ENCODE measurements at regions not wholly inside any gene's neighbourhood (a gene's known extent, or its start where the extent isn't known, plus 50 kb on each side); places are given as distances from the start of the nearest gene placed in this dataset.
A peak's percentile ranks its signal among the peaks of the same experiment; 100 is the strongest.
"Not testable (repeated sequence)": the region's sequence is repeated elsewhere in the genome, so short reads cannot be mapped to it uniquely, and the experiment has no call there.

DNA sequence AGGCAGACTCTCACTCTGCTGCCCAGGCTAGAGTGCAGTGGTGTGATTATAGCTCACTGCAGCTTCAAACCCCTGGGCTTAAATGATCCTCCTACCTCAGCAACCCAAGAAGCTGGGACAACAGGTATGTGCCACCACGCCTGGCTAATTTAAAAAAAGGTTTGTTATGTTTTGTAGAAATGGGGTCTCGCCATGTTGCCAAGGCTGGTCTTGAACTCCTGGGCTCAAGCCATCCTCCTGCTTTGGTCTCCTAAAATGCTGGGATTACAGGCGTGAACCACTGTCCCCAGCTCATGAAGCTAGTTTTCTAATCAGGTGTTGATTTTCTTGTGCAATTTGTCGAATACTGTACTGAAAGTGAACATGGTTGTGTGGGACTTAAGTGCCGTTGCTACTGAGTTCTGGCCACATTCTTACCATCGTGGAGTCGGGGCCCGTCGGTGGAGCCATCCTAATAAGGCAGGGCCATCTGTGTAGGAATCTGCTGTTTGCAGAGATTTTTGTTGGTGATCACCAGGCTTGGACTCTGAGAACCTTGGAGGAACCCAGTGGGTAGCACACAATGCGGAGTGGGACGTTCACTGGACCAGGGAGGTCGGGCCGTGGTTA is 193.2 kb downstream of the GOLGA6L6 start:
- Histone ChIP-seq H3K9ac (ENCODE audit: low read length in 5 of 5) (no peak overlapping the region), H3K4me3 (ENCODE audit: low read depth in 1 of 5, low read length in 5 of 5) (no peak overlapping the region), H3K4me1 (ENCODE audit: control insufficient read depth in 5 of 5, insufficient read depth in 5 of 5, low read length in 5 of 5) (no peaks in the 10 kb centered on the region), H3K9me3 (ENCODE audit: control insufficient read depth in 5 of 5, low read length in 5 of 5) (peaks cover 0 to 11% (median 6%) of the 10 kb centered on the region in 5 donors), H3K27ac (ENCODE audit: low read depth, low read length) (no peak overlapping the region), H3K36me3 (ENCODE audit: control insufficient read depth in 5 of 5, insufficient read depth in 5 of 5, low read length in 5 of 5) (no peaks in the 10 kb centered on the region), H3K27me3 (ENCODE audit: control insufficient read depth in 5 of 5, insufficient read depth in 4 of 5, low read length in 5 of 5) (peaks cover 0 to 16% (median 8%) of the 10 kb centered on the region in 5 donors)

DNA sequence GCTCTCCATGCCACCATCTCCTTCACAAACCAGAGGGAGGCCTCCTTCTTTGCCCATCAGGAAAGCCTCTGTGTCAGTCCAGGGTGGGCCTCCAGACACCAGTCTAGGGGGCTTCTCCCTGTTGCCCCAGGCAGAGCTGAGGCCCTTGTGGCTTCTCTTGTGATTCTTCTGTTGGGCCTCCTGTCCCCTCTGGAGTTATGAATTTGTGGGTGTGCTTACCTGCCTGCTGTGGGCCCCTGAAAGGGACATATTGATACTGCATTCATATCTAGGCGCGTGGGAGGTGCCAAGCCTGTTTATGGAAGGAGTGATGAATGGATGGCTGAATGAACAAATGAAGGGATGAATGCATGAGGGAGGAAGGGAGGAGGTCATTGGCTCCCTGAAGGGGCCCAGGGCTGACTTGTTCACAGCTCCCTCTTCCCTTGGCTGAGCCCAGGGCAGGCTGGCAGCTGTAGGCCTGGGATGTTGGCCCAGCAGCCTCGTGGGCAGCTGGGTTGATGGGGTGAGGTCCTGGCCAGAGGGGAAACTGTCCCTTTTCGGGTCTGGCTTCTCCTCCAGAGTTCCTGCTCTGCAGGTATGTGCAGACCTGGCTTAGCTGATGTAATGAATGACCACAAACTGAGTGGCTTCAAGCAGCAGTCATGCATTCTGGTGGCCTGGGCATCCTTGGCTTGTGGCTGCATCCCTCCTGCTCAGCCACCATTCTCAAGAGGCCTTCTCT is 195.4 kb downstream of the GOLGA6L6 start:
- peaks cover 0 to 21% (median 17%) of the 10 kb centered on the region in 5 donors for H3K9me3 ChIP-seq (ENCODE audit: control insufficient read depth in 5 of 5, low read length in 5 of 5)
- no peaks in the 10 kb centered on the region for H3K4me1 ChIP-seq (ENCODE audit: control insufficient read depth in 5 of 5, insufficient read depth in 5 of 5, low read length in 5 of 5)
- no peaks in the 10 kb centered on the region for H3K36me3 ChIP-seq (ENCODE audit: control insufficient read depth in 5 of 5, insufficient read depth in 5 of 5, low read length in 5 of 5)
- H3K4me3 ChIP-seq (ENCODE audit: low read depth in 1 of 5, low read length in 5 of 5) = peak overlapping the region in 2 of 5 donors; percentile 8 to 11
- no peak overlapping the region for H3K9ac ChIP-seq (ENCODE audit: low read length in 5 of 5)
- peaks cover 0 to 16% (median 8%) of the 10 kb centered on the region in 5 donors for H3K27me3 ChIP-seq (ENCODE audit: control insufficient read depth in 5 of 5, insufficient read depth in 4 of 5, low read length in 5 of 5)
- no peak overlapping the region for H3K27ac ChIP-seq (ENCODE audit: low read depth, low read length)

DNA sequence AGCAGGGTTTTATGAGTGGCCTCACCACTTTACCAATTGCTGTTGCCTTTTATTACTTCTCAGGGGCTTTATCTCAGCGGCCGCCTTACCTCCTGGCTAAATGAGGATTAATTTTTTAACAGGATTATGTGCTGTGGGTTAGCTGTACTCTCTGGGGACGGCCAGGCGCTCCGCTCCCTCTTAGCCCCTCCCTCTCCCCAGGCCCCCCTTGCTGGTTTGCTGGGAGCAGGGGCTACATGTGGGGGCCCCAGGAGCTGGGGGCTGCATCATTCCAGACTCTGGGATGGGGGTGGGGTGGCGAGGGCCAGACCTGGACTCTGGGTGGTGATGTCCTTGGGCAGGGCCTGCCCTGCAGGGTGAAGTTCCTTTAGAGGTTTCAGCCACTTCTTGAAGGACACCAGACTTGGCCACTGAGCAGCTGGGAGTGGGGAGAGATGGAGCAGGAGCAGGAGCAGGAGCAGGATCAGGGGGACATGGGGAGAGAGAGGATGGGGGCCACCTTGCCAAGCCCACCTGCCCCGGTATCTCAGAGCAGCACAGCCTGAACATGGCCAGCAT is 196.1 kb downstream of the GOLGA6L6 start:
- H3K9ac ChIP-seq (ENCODE audit: low read length in 5 of 5) = no peak overlapping the region
- H3K27ac ChIP-seq (ENCODE audit: low read depth, low read length) = no peak overlapping the region
- no peak overlapping the region for H3K4me3 ChIP-seq (ENCODE audit: low read depth in 1 of 5, low read length in 5 of 5)
- H3K27me3 ChIP-seq (ENCODE audit: control insufficient read depth in 5 of 5, insufficient read depth in 4 of 5, low read length in 5 of 5) = peaks cover 0 to 11% (median 5%) of the 10 kb centered on the region in 5 donors
- no peaks in the 10 kb centered on the region for H3K36me3 ChIP-seq (ENCODE audit: control insufficient read depth in 5 of 5, insufficient read depth in 5 of 5, low read length in 5 of 5)
- no peaks in the 10 kb centered on the region for H3K4me1 ChIP-seq (ENCODE audit: control insufficient read depth in 5 of 5, insufficient read depth in 5 of 5, low read length in 5 of 5)
- H3K9me3 ChIP-seq (ENCODE audit: control insufficient read depth in 5 of 5, low read length in 5 of 5) = peaks cover 0 to 28% (median 23%) of the 10 kb centered on the region in 5 donors

DNA sequence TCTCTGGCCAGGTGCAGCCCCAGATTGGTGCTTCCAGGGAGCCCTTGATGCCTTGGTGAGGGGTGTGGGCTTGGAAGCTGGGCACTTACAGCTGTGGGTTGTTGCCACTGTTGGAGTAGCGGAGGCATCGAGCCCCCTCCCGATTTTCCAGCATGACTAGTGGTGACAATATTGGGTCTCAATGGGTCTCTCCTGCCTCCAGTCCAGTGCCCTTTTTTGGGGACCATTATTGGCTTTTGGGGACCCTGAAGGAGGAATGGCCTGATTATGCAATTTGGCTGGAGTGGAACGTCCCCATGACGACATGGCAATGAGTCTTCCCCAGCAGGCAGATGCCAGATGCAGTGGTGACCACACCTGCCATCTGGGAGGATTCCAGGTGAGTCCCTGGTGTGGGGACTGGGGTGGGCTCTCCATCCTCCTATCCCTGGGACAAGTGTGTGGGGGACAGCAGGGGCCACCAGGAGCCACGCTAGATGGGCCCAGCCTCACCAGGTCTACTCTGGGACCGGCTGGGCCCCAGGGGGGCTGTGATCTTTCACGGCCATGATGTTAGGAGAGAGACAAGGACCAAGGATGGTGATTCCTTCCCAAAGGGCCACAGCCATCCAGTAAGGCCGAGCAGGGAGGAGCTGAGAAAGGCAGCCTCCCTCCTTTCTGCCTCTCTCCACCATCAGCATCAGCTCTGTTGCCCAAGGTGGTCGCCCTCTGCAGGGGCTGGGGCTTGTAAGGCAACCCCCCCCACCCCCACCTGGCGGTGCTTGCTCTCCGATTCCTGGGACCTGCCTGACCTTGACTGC is 196.8 kb downstream of the GOLGA6L6 start:
- no peak overlapping the region for H3K27ac ChIP-seq (ENCODE audit: low read depth, low read length)
- H3K9me3 ChIP-seq (ENCODE audit: control insufficient read depth in 5 of 5, low read length in 5 of 5) = peaks cover 0 to 32% (median 27%) of the 10 kb centered on the region in 5 donors
- H3K4me1 ChIP-seq (ENCODE audit: control insufficient read depth in 5 of 5, insufficient read depth in 5 of 5, low read length in 5 of 5) = no peaks in the 10 kb centered on the region
- peaks cover 0 to 8% (median 4%) of the 10 kb centered on the region in 5 donors for H3K27me3 ChIP-seq (ENCODE audit: control insufficient read depth in 5 of 5, insufficient read depth in 4 of 5, low read length in 5 of 5)
- no peaks in the 10 kb centered on the region for H3K36me3 ChIP-seq (ENCODE audit: control insufficient read depth in 5 of 5, insufficient read depth in 5 of 5, low read length in 5 of 5)
- no peak overlapping the region for H3K4me3 ChIP-seq (ENCODE audit: low read depth in 1 of 5, low read length in 5 of 5)
- no peak overlapping the region for H3K9ac ChIP-seq (ENCODE audit: low read length in 5 of 5)

DNA sequence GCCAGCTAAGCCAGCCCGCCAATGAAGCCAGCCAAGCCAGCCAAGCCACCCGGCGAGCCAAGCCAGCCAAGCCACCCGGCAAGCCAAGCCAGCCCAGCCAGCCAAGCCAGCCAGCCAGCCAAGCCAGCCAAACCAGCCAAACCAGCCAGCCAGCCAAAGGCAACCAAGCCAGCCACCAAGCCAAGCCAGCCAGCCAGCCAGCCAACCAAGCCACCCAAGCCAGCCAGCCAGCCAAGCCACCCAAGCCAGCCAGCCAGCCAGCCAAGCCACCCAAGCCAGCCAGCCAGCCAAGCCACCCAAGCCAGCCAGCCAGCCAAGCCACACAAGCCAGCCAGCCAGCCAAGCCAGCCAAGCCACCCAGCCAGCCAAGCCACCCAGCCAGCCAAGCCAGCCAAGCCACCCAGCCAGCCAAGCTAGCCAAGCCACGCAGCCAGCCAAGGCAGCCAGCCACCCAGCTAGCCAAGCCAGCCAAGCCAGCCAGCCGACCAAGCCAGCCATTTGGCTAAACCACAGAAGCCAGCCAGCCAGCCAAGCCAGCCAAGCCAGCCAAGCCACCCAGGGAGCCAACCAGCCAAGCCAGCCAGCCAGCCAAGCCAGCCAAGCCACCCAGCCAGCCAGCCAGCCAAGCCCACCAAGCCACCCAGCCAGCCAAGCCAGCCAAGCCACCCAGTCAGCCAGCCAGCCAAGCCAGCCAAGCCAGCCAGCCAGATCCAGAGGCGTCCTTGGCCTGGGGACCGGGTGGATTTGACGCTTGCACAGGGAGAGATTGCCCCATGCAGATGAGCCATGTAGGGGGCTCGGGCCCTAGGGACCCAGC is 198.0 kb downstream of the GOLGA6L6 start:
- not testable (repeated sequence) for H3K9ac ChIP-seq (ENCODE audit: low read length in 5 of 5); H3K4me3 ChIP-seq (ENCODE audit: low read depth in 1 of 5, low read length in 5 of 5); H3K4me1 ChIP-seq (ENCODE audit: control insufficient read depth in 5 of 5, insufficient read depth in 5 of 5, low read length in 5 of 5); H3K36me3 ChIP-seq (ENCODE audit: control insufficient read depth in 5 of 5, insufficient read depth in 5 of 5, low read length in 5 of 5); H3K27ac ChIP-seq (ENCODE audit: low read depth, low read length); H3K27me3 ChIP-seq (ENCODE audit: control insufficient read depth in 5 of 5, insufficient read depth in 4 of 5, low read length in 5 of 5)
- H3K9me3 ChIP-seq (ENCODE audit: control insufficient read depth in 5 of 5, low read length in 5 of 5) = peaks cover 0 to 32% (median 30%) of the 10 kb centered on the region in 5 donors

DNA sequence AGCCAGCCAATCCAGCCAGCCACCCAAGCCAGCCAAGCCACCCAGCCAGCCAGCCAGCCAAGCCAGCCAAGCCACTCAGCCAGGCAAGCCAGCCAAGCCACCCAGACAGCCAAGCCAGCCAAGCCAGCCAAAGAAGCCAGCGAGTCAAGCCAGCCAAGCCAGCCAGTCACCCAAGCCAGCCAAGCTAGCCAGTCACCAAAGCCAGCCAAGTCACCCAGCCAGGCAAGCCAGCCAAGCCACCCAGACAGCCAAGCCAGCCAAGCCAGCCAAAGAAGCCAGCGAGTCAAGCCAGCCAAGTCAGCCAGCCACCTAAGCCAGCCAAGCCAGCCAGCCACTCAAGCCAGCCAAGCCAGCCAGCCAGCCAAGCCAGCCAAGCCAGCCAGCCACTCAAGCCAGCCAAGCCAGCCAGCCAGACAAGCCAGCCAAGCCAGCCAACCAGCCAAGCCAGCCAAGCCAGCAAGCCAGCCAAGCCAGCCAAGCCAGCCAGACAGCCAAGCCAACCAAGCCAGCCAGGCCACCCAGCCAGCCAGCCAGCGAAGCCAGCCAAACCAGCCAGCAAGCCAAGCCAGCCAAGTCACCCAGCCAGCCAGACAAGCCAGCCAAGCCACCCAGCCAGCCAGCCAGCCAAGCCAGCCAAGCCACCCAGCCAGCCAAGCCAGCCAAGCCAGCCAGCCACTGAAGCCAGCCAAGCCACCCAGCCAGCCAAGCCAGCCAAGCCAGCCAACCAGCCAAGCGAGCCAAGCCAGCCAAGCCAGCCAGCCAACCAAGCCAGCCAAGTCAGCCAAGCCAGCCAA is 198.8 kb downstream of the GOLGA6L6 start:
- H3K36me3 ChIP-seq (ENCODE audit: control insufficient read depth in 5 of 5, insufficient read depth in 5 of 5, low read length in 5 of 5); H3K27ac ChIP-seq (ENCODE audit: low read depth, low read length); H3K27me3 ChIP-seq (ENCODE audit: control insufficient read depth in 5 of 5, insufficient read depth in 4 of 5, low read length in 5 of 5); H3K4me3 ChIP-seq (ENCODE audit: low read depth in 1 of 5, low read length in 5 of 5); H3K9ac ChIP-seq (ENCODE audit: low read length in 5 of 5); H3K4me1 ChIP-seq (ENCODE audit: control insufficient read depth in 5 of 5, insufficient read depth in 5 of 5, low read length in 5 of 5): not testable (repeated sequence)
- H3K9me3 ChIP-seq (ENCODE audit: control insufficient read depth in 5 of 5, low read length in 5 of 5) = peaks cover 0 to 32% (median 30%) of the 10 kb centered on the region in 5 donors

DNA sequence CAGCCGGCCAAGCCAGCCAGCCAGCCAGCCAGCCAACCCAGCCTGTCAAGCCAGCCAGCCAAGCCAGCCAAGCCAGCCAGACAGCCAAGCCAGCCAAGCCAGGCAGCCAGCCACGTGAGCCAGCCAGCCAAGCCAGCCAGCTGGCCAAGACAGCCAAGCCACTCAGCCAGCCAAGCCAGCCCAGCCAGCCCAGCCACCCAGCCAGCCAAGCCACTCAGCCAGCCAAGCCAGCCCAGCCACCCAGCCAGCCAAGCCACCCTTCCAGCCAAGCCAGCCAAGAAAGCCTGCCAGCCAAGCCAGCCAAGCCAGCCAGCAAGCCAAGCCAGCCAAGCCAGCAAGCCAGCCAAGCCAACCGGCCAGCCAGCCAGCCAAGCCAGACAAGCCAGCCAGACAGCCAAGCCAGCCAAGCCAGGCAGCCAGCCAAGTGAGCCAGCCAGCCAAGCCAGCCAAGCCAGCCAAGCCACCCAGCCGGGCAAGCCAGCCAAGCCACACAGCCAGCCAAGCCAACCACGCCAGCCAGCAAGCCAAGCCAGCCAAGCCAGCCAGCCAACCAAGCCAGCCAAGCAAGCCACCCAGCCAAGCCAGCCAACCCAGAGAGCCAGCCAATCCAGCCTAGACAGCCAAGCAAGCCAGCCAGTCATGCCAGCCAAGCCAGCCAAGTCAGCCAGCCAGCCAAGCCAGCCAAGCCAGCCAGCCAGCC is 199.5 kb downstream of the GOLGA6L6 start:
- H3K27ac ChIP-seq (ENCODE audit: low read depth, low read length) = peak overlapping the region; percentile 16
- no peaks in the 10 kb centered on the region for H3K36me3 ChIP-seq (ENCODE audit: control insufficient read depth in 5 of 5, insufficient read depth in 5 of 5, low read length in 5 of 5)
- H3K9ac ChIP-seq (ENCODE audit: low read length in 5 of 5) = no peak overlapping the region
- no peaks in the 10 kb centered on the region for H3K4me1 ChIP-seq (ENCODE audit: control insufficient read depth in 5 of 5, insufficient read depth in 5 of 5, low read length in 5 of 5)
- H3K4me3 ChIP-seq (ENCODE audit: low read depth in 1 of 5, low read length in 5 of 5) = peak overlapping the region in 2 of 5 donors; percentile 1 to 12
- H3K9me3 ChIP-seq (ENCODE audit: control insufficient read depth in 5 of 5, low read length in 5 of 5) = peaks cover 2 to 36% (median 30%) of the 10 kb centered on the region in 5 donors
- H3K27me3 ChIP-seq (ENCODE audit: control insufficient read depth in 5 of 5, insufficient read depth in 4 of 5, low read length in 5 of 5) = no peaks in the 10 kb centered on the region

DNA sequence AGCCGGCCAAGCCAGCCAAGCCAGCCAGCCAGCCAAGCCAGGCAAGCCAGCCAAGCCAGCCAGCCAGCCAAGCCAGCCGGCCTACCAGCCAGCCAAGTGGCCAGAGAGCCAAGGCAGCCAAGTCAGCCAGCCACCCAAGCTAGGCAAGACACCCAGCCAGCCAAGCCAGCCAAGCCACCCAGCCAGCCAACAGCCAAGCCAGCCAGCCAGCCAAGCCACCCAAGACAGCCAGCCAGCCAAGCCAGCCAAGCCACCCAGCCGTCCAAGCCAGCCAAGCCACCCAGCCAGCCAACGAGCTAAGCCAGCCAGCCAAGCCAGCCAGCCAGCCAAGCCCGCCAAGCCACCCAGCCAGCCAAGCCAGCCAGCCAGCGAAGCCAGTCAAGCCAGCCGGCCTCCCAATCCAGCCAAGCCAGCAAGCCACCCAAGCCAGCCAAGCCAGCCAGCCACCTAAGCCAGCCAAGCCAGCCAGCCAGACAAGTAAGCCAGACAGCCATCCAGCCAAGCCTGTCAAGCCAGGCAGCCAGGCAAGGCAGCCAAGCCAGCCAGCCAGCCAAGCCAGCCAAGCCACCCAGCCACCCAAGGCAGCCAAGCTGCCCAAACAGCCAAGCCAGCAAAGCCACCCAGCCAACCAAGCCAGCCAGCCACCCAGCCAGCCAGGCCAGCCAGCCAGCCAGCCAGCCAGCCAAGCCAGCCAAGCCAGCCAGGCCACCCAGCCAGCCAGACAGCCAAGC is 200.5 kb downstream of the GOLGA6L6 start:
- H3K9me3 ChIP-seq (ENCODE audit: control insufficient read depth in 5 of 5, low read length in 5 of 5) = peaks cover 2 to 30% (median 22%) of the 10 kb centered on the region in 5 donors
- H3K36me3 ChIP-seq (ENCODE audit: control insufficient read depth in 5 of 5, insufficient read depth in 5 of 5, low read length in 5 of 5) = no peaks in the 10 kb centered on the region
- H3K27me3 ChIP-seq (ENCODE audit: control insufficient read depth in 5 of 5, insufficient read depth in 4 of 5, low read length in 5 of 5) = no peaks in the 10 kb centered on the region
- no peak overlapping the region for H3K9ac ChIP-seq (ENCODE audit: low read length in 5 of 5)
- H3K4me3 ChIP-seq (ENCODE audit: low read depth in 1 of 5, low read length in 5 of 5) = peak overlapping the region in 1 of 5 donors; percentile 0
- peak overlapping the region; percentile 16 for H3K27ac ChIP-seq (ENCODE audit: low read depth, low read length)
- H3K4me1 ChIP-seq (ENCODE audit: control insufficient read depth in 5 of 5, insufficient read depth in 5 of 5, low read length in 5 of 5) = no peaks in the 10 kb centered on the region
